ENCODE measurements at regions not wholly inside any gene's neighbourhood (a gene's known extent, or its start where the extent isn't known, plus 50 kb on each side); places are given as distances from the start of the nearest gene placed in this dataset.

GRCh38 chr16:64846966-64847365 lies 274.9 kb downstream of the CDH11 start:
- Histone ChIP-seq H3K36me3 (ENCODE audit: insufficient read depth, low read length) (no peaks in the 10 kb centered on the region), H2AFZ (ENCODE audit: low read length) (no peak overlapping the region), H3K27ac (ENCODE audit: low read depth, low read length) (no peak overlapping the region), H3K4me3 (ENCODE audit: insufficient read depth, low read length) (no peak overlapping the region), H3K27me3 (ENCODE audit: insufficient read depth, low read length) (no peaks in the 10 kb centered on the region), H4K20me1 (ENCODE audit: insufficient read depth, low read length) (no peaks in the 10 kb centered on the region), H3K4me1 (ENCODE audit: insufficient read depth, low read length) (no peaks in the 10 kb centered on the region), H3K79me2 (ENCODE audit: insufficient read depth, low read length) (no peaks in the 10 kb centered on the region), H3K4me2 (ENCODE audit: insufficient read depth, low read length) (no peak overlapping the region), H3K9me3 (ENCODE audit: low read depth, low read length) (no peaks in the 10 kb centered on the region)
- no peak for DNase-seq (ENCODE audit: insufficient read length, low spot score, missing footprints)
- TF ChIP-seq CTCF (IDR thresholded peaks at IDR 0.05; ENCODE audit: extremely low read depth, low read depth, low read length): no peak

GRCh38 chr16:64845071-64845470 lies 276.8 kb downstream of the CDH11 start:
- H3K4me3 ChIP-seq (ENCODE audit: insufficient read depth, low read length): no peak overlapping the region
- no peaks in the 10 kb centered on the region for H3K9me3 ChIP-seq (ENCODE audit: low read depth, low read length)
- H3K27me3 ChIP-seq (ENCODE audit: insufficient read depth, low read length): no peaks in the 10 kb centered on the region
- no peaks in the 10 kb centered on the region for H4K20me1 ChIP-seq (ENCODE audit: insufficient read depth, low read length)
- no peaks in the 10 kb centered on the region for H3K4me1 ChIP-seq (ENCODE audit: insufficient read depth, low read length)
- no peak overlapping the region for H3K27ac ChIP-seq (ENCODE audit: low read depth, low read length)
- no peak overlapping the region for H3K4me2 ChIP-seq (ENCODE audit: insufficient read depth, low read length)
- H3K36me3 ChIP-seq (ENCODE audit: insufficient read depth, low read length): no peaks in the 10 kb centered on the region
- H2AFZ ChIP-seq (ENCODE audit: low read length): no peak overlapping the region
- DNase-seq (ENCODE audit: insufficient read length, low spot score, missing footprints): no peak
- no peaks in the 10 kb centered on the region for H3K79me2 ChIP-seq (ENCODE audit: insufficient read depth, low read length)
- no peak for TF ChIP-seq CTCF (IDR thresholded peaks at IDR 0.05; ENCODE audit: extremely low read depth, low read depth, low read length)

GRCh38 chr16:64841482-64841881 lies 280.4 kb downstream of the CDH11 start:
- H3K4me3 ChIP-seq (ENCODE audit: insufficient read depth, low read length): no peak overlapping the region
- no peaks in the 10 kb centered on the region for H3K27me3 ChIP-seq (ENCODE audit: insufficient read depth, low read length)
- no peaks in the 10 kb centered on the region for H4K20me1 ChIP-seq (ENCODE audit: insufficient read depth, low read length)
- no peak overlapping the region for H2AFZ ChIP-seq (ENCODE audit: low read length)
- DNase-seq (ENCODE audit: insufficient read length, low spot score, missing footprints): no peak
- H3K36me3 ChIP-seq (ENCODE audit: insufficient read depth, low read length): no peaks in the 10 kb centered on the region
- no peaks in the 10 kb centered on the region for H3K79me2 ChIP-seq (ENCODE audit: insufficient read depth, low read length)
- TF ChIP-seq CTCF (IDR thresholded peaks at IDR 0.05; ENCODE audit: extremely low read depth, low read depth, low read length): no peak
- no peaks in the 10 kb centered on the region for H3K4me1 ChIP-seq (ENCODE audit: insufficient read depth, low read length)
- H3K9me3 ChIP-seq (ENCODE audit: low read depth, low read length): no peaks in the 10 kb centered on the region
- H3K4me2 ChIP-seq (ENCODE audit: insufficient read depth, low read length): no peak overlapping the region
- H3K27ac ChIP-seq (ENCODE audit: low read depth, low read length): no peak overlapping the region

- Histone ChIP-seq H2AFZ (ENCODE audit: low read length) (no peak overlapping the region), H3K27me3 (ENCODE audit: insufficient read depth, low read length) (no peaks in the 10 kb centered on the region)
- DNase-seq (ENCODE audit: insufficient read length, low spot score, missing footprints): no peak
These were observed 280.8 kb downstream of the CDH11 start for GRCh38 chr16:64841071-64841470.

More at GRCh38 chr16:64841071-64841470, 280.8 kb downstream of the CDH11 start:
- H3K27ac ChIP-seq (ENCODE audit: low read depth, low read length): no peak overlapping the region
- no peaks in the 10 kb centered on the region for H3K9me3 ChIP-seq (ENCODE audit: low read depth, low read length)
- no peaks in the 10 kb centered on the region for H3K4me1 ChIP-seq (ENCODE audit: insufficient read depth, low read length)
- H3K4me3 ChIP-seq (ENCODE audit: insufficient read depth, low read length): no peak overlapping the region
- no peaks in the 10 kb centered on the region for H4K20me1 ChIP-seq (ENCODE audit: insufficient read depth, low read length)
- no peaks in the 10 kb centered on the region for H3K79me2 ChIP-seq (ENCODE audit: insufficient read depth, low read length)
- H3K4me2 ChIP-seq (ENCODE audit: insufficient read depth, low read length): no peak overlapping the region
- TF ChIP-seq CTCF (IDR thresholded peaks at IDR 0.05; ENCODE audit: extremely low read depth, low read depth, low read length): no peak
- no peaks in the 10 kb centered on the region for H3K36me3 ChIP-seq (ENCODE audit: insufficient read depth, low read length)

All from osteoblast (primary cell).